SK-N-SH (cell line): ENCODE measurements at regions not wholly inside any gene's neighbourhood (a gene's known extent, or its start where the extent isn't known, plus 50 kb on each side); places are given as distances from the start of the nearest gene placed in this dataset.

Experiments used
- CTCF ChIA-PET: fragments of 300-600, 350-600 bp; formaldehyde crosslinking; extraction: SDS; loops from one replicate; lab custom pipeline; 2021; lab: Yijun Ruan, JAX
- POLR2A ChIA-PET: fragments of 350-600 bp; sonication (Branson Sonifier 250); formaldehyde crosslinking; extraction: SDS; loops from one replicate; lab custom pipeline; 2020; ENCODE audit warnings: antibody characterized with exemption, inconsistent platforms; lab: Yijun Ruan, JAX
- DNase-seq: peaks from one replicate; pipeline ENCODE4 v3.0.0; 2012
- H2AFZ ChIP-seq: fragments of 200-600 bp; sonication (generic); 2 replicates; pipeline ENCODE4 v1.8.1; 2016; ENCODE audit warnings: antibody characterized with exemption, mild to moderate bottlenecking, low read depth
- H3F3A ChIP-seq: fragments of 200-600 bp; sonication (generic); replicated peaks from 2 replicates; pipeline ENCODE3; 2016; ENCODE audit warnings: antibody characterized with exemption, mild to moderate bottlenecking; ENCODE audit not compliant: insufficient read depth
- H3K27ac ChIP-seq, 2 experiments: fragments of 200-500 bp in 1 of 2; fragments of 200-600 bp in 1 of 2; sonication (Bioruptor generic) in 1 of 2; sonication (generic), shearing (Covaris generic) in 1 of 2; 2 replicates each; pipeline versions ENCODE4 v1.5.1 to v1.6.1; 2014 to 2016; ENCODE audit warnings: low read depth in 2 of 2, inconsistent platforms in 1 of 2, low read length in 1 of 2, mild to moderate bottlenecking in 1 of 2, mixed read lengths in 1 of 2
- H3K27me3 ChIP-seq: fragments of 200-600 bp; sonication (generic), shearing (Covaris generic); 2 replicates; pipeline ENCODE4 v1.6.1; 2016; ENCODE audit warnings: mixed run types; ENCODE audit not compliant: insufficient read depth
- H3K36me3 ChIP-seq, 2 experiments: fragments of 200-500 bp in 1 of 2; fragments of 200-600 bp in 1 of 2; sonication (Bioruptor generic) in 1 of 2; sonication (generic) in 1 of 2; replicated peaks in 1 of 2; 2 replicates each; pipeline versions ENCODE3 to v1.5.1; 2014 to 2016; ENCODE audit warnings: low read length in 1 of 2, mild to moderate bottlenecking in 1 of 2; ENCODE audit not compliant: insufficient read depth in 2 of 2, control insufficient read depth in 1 of 2
- H3K4me1 ChIP-seq, 2 experiments: fragments of 200-500 bp in 1 of 2; fragments of 200-600 bp in 1 of 2; sonication (Bioruptor generic) in 1 of 2; sonication (generic), shearing (Covaris generic) in 1 of 2; 2 replicates each; pipeline versions ENCODE4 v1.5.1 to v1.6.1; 2014 to 2016; ENCODE audit warnings: low read depth in 1 of 2, low read length in 1 of 2, mixed run types in 1 of 2; ENCODE audit not compliant: insufficient read depth in 2 of 2, control insufficient read depth in 1 of 2
- H3K4me2 ChIP-seq: fragments of 200-600 bp; sonication (generic), shearing (Covaris generic); 2 replicates; pipeline ENCODE4 v1.6.1; 2017; ENCODE audit warnings: mixed run types
- H3K4me3 ChIP-seq, 2 experiments: fragments of 200-500 bp in 1 of 2; fragments of 200-600 bp in 1 of 2; sonication (Bioruptor generic) in 1 of 2; sonication (generic), shearing (Covaris generic) in 1 of 2; 2 replicates each; pipeline versions ENCODE4 v1.5.1 to v1.8.1; 2014 to 2016; ENCODE audit warnings: low read depth in 2 of 2, inconsistent platforms in 1 of 2, low read length in 1 of 2, mild to moderate bottlenecking in 1 of 2, mixed read lengths in 1 of 2, moderate library complexity in 1 of 2
- H3K79me2 ChIP-seq: fragments of 200-600 bp; sonication (generic); 2 replicates; pipeline ENCODE4 v1.8.1; 2017; ENCODE audit warnings: mild to moderate bottlenecking; ENCODE audit not compliant: insufficient read depth
- H3K9ac ChIP-seq: fragments of 200-600 bp; sonication (generic); 2 replicates; pipeline ENCODE4 v1.6.1; 2017; ENCODE audit warnings: mixed run types
- H3K9me2 ChIP-seq: fragments of 200-600 bp; sonication (generic); 2 replicates; pipeline ENCODE4 v1.6.1; 2017; ENCODE audit warnings: mixed run types
- H3K9me3 ChIP-seq: fragments of 200-600 bp; sonication (generic); 2 replicates; pipeline ENCODE4 v1.6.1; 2017; ENCODE audit warnings: mixed run types, mild to moderate bottlenecking, moderate library complexity
- H4K20me1 ChIP-seq: fragments of 200-600 bp; sonication (generic); 2 replicates; pipeline ENCODE4 v1.6.1; 2017; ENCODE audit warnings: mild to moderate bottlenecking, mixed run types; ENCODE audit not compliant: insufficient read depth
- ELF1 ChIP-seq: IDR thresholded peaks from 2 replicates; pipeline ENCODE4 v1.4.0; 2012
- GABPA ChIP-seq: IDR thresholded peaks from 2 replicates; pipeline ENCODE4 v1.4.0; 2012; ENCODE audit warnings: low read depth, mild to moderate bottlenecking
- JUND ChIP-seq: IDR thresholded peaks from 2 replicates; pipeline ENCODE4 v1.4.0; 2012
- MEF2A ChIP-seq: IDR thresholded peaks from 2 replicates; pipeline ENCODE4 v1.4.0; 2012; ENCODE audit warnings: low read depth, borderline replicate concordance
- POLR2AphosphoS5 ChIP-seq: IDR thresholded peaks from 2 replicates; pipeline ENCODE4 v1.6.1; 2012; ENCODE audit warnings: low read depth, low read length
- RXRA ChIP-seq: IDR thresholded peaks from 2 replicates; pipeline ENCODE4 v1.4.0; 2012; ENCODE audit warnings: low read depth, mild to moderate bottlenecking, borderline replicate concordance
- SIN3A ChIP-seq: IDR thresholded peaks from 2 replicates; pipeline ENCODE4 v1.6.1; 2012; ENCODE audit warnings: low read depth, mild to moderate bottlenecking, low read length, moderate library complexity, borderline replicate concordance
- TAF1 ChIP-seq: IDR thresholded peaks from 2 replicates; pipeline ENCODE4 v1.6.1; 2012; ENCODE audit warnings: low read depth, mild to moderate bottlenecking, low read length, moderate library complexity, borderline replicate concordance
- TCF12 ChIP-seq: IDR thresholded peaks from 2 replicates; pipeline ENCODE4 v1.4.0; 2012
- WGBS: methylation state at CpG from one replicate; pipeline ENCODE4 v1.1.6; 2017; ENCODE audit warnings: low lambda C conversion rate; 5-methylcytosine and 5-hydroxymethylcytosine counted together
- TF ChIP-seq, protein P1 (sequence below): IDR thresholded peaks from 2 replicates; pipeline ENCODE4; 2012
- TF ChIP-seq, protein P2 (sequence below): fragments of 150-350 bp; IDR thresholded peaks from 2 replicates; pipeline ENCODE4 v1.6.1; 2016; ENCODE audit warnings: mild to moderate bottlenecking, low read depth, low read length
- TF ChIP-seq, protein P3 (sequence below): IDR thresholded peaks from 2 replicates; pipeline ENCODE4 v1.4.0; 2012; ENCODE audit warnings: low read depth, borderline replicate concordance

DNA sequence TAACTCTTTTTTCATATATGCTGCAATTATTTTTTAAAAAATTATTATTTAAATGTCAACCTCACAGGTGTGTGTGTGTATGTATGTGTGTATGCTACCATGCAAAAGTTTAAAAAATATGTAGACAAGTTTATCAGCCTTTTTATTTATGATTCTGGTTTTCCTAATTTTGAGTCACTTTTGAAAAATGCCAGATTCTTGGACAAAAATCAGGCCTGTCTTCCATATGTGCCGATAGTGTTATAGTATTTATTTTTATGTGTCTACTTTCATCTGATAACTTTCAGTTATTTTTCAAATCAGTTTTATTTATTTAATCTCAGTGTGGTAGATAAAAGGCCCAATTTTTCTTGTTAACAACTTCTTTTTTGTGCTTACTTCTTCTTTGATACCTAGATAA is 176.2 kb downstream of the RDH14 start:
- POLR2A ChIA-PET: no interaction called here
- Histone ChIP-seq H3K4me1 (peaks cover 0 to 2% of the 10 kb centered on the region in 2 experiments; a peak in 2 of 4 replicates), H3K36me3 (no peaks in the 10 kb centered on the region), H3K27ac (no peak overlapping the region), H3K9me2 (no peaks in the 10 kb centered on the region), H3K9ac (no peak overlapping the region), H3K4me2 (no peak overlapping the region), H2AFZ (no peak overlapping the region), H3K9me3 (no peaks in the 10 kb centered on the region), H3K27me3 (peaks cover 12% of the 10 kb centered on the region; the same call in 1 of the 2 replicates), H4K20me1 (no peaks in the 10 kb centered on the region), H3F3A (no peaks in the 10 kb centered on the region), H3K79me2 (no peaks in the 10 kb centered on the region), H3K4me3 (no peak overlapping the region)
- DNase-seq: no peak
- TF ChIP-seq TCF12 (peak; percentile 72), TAF1 (no peak)
- TF ChIP-seq, protein P1, sequence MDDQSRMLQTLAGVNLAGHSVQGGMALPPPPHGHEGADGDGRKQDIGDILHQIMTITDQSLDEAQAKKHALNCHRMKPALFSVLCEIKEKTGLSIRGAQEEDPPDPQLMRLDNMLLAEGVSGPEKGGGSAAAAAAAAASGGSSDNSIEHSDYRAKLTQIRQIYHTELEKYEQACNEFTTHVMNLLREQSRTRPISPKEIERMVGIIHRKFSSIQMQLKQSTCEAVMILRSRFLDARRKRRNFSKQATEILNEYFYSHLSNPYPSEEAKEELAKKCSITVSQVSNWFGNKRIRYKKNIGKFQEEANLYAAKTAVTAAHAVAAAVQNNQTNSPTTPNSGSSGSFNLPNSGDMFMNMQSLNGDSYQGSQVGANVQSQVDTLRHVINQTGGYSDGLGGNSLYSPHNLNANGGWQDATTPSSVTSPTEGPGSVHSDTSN: peak; percentile 24; the same call in 1 of the 2 replicates
- 42% methylated on average over 1 of the region's 1 CpG for WGBS
- CTCF ChIA-PET: interaction anchor here (1.1 to 1.5 kb wide), 2 partner anchors 10 to 26 kb away, joined by 3 to 4 read pairs; no protein-coding TSS in a partner anchor

DNA sequence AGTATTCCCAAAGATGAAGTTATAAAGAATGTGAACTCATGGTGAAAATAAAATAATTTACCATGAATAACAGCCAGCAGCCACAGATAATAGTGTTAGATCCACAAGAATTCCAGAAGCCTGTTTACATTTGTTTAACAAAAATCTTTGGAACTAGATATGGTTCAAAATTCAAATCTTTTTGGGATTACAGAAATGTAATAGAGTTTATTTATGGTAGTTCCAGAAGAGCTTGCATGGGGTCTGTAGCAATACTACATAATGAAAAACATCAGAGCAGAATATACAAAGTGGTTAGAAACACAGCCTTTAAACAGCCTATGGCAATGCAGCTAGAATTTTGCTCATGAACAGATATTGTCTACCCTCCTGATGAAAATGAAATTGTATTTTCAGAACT is 179.1 kb downstream of the RDH14 start:
- no peak overlapping the region for H3K9ac ChIP-seq
- H3K27ac ChIP-seq: no peak overlapping the region
- H3K4me3 ChIP-seq: no peak overlapping the region
- TF ChIP-seq ELF1 (no peak), TAF1 (no peak), SIN3A (no peak), JUND (no peak), GABPA (no peak), MEF2A (no peak), POLR2AphosphoS5 (no peak), RXRA (no peak)
- TF ChIP-seq, protein P2, sequence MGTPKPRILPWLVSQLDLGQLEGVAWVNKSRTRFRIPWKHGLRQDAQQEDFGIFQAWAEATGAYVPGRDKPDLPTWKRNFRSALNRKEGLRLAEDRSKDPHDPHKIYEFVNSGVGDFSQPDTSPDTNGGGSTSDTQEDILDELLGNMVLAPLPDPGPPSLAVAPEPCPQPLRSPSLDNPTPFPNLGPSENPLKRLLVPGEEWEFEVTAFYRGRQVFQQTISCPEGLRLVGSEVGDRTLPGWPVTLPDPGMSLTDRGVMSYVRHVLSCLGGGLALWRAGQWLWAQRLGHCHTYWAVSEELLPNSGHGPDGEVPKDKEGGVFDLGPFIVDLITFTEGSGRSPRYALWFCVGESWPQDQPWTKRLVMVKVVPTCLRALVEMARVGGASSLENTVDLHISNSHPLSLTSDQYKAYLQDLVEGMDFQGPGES: no peak
- TF ChIP-seq, protein P3, sequence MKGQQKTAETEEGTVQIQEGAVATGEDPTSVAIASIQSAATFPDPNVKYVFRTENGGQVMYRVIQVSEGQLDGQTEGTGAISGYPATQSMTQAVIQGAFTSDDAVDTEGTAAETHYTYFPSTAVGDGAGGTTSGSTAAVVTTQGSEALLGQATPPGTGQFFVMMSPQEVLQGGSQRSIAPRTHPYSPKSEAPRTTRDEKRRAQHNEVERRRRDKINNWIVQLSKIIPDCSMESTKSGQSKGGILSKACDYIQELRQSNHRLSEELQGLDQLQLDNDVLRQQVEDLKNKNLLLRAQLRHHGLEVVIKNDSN: no peak
- no peaks in the 10 kb centered on the region for H4K20me1 ChIP-seq
- no peak for DNase-seq
- no peaks in the 10 kb centered on the region for H3K9me2 ChIP-seq
- no peaks in the 10 kb centered on the region for H3K9me3 ChIP-seq
- H3K36me3 ChIP-seq: no peaks in the 10 kb centered on the region
- ChIA-PET POLR2A (no interaction called here), CTCF (interaction anchor here (0.7 to 2.2 kb wide), 5 partner anchors 10 to 978 kb away, joined by 3 to 7 read pairs (median 3); no protein-coding TSS in a partner anchor)
- H3K4me2 ChIP-seq: no peak overlapping the region
- no peaks in the 10 kb centered on the region for H3F3A ChIP-seq
- H3K27me3 ChIP-seq: peaks cover 12% of the 10 kb centered on the region; the same call in 1 of the 2 replicates
- H3K79me2 ChIP-seq: no peaks in the 10 kb centered on the region
- no peaks in the 10 kb centered on the region; a peak in 1 of 4 replicates for H3K4me1 ChIP-seq
- no peak overlapping the region for H2AFZ ChIP-seq
